ENCODE measurements at regions not wholly inside any gene's neighbourhood (a gene's known extent, or its start where the extent isn't known, plus 50 kb on each side); places are given as distances from the start of the nearest gene placed in this dataset.
"Not testable (repeated sequence)": the region's sequence is repeated elsewhere in the genome, so short reads cannot be mapped to it uniquely, and the experiment has no call there.

DNA sequence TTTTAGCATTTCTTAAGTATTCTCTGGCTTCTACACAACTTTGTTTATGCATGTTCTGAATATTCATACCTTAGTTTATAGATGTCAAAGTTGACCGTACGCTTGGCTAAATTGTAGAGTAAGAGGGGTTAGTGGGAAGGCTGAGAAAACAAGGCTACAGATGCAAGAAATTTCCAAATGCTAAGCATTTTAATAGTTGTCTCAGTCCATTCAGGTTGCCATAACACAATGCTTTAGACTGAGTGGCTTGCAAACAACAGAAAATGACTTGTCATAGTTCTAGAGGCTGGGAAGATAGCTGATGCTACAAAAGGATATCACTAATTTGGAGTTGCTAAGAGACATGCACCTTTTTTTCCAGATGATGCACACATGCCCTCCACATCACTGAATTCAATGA is 53.0 kb upstream of the C1QTNF3 start:
- H3K4me3 Mint-ChIP-seq; H3K4me1 Mint-ChIP-seq (ENCODE audit: low read depth); H3K9me3 Mint-ChIP-seq; H3K27me3 Mint-ChIP-seq; H3K27ac Mint-ChIP-seq; H3K36me3 Mint-ChIP-seq (ENCODE audit: low read depth): not testable (repeated sequence)

DNA sequence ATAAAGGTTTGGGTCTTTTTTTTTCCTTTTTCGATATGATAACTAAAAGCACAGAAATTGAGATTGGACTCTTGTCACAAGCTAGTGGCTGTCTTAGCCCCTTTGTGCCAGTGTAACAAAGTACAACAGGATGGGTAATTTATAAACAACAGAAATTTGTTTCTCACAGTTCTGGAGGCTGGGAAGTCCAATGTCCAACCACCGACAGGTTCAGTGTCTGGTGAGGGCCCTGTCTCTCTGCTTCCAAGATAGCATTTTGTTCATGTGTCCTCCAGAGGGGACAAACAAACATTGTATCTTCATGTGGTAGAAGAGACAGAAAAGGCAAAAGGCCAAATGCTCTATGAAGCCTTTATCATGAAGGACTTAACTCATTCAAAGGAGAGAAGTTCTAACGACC is 56.9 kb upstream of the C1QTNF3 start:
- not testable (repeated sequence) for H3K36me3 Mint-ChIP-seq (ENCODE audit: low read depth); H3K27ac Mint-ChIP-seq; H3K9me3 Mint-ChIP-seq; H3K27me3 Mint-ChIP-seq; H3K4me3 Mint-ChIP-seq; H3K4me1 Mint-ChIP-seq (ENCODE audit: low read depth)

DNA sequence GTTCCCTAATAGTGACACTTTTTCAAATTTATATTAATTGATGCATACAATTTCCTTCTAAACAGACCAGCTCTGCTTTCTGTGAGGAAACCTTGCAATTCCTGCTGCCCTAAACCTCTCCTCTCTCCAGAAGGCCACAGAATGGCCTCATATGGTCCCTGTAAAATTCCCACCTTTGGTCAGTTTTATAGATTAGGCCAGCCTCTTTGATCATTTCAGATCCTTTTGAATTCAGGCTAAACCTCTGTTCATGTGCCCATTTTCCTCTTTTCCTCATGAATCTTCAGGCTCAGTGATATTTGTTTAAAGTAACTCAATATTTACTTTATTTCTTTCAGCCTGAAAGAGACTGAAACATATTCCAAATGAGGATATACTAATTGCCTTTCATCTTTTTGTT is 58.6 kb upstream of the C1QTNF3 start:
- not testable (repeated sequence) for H3K9me3 Mint-ChIP-seq; H3K4me1 Mint-ChIP-seq (ENCODE audit: low read depth); H3K36me3 Mint-ChIP-seq (ENCODE audit: low read depth); H3K27ac Mint-ChIP-seq; H3K4me3 Mint-ChIP-seq; H3K27me3 Mint-ChIP-seq

DNA sequence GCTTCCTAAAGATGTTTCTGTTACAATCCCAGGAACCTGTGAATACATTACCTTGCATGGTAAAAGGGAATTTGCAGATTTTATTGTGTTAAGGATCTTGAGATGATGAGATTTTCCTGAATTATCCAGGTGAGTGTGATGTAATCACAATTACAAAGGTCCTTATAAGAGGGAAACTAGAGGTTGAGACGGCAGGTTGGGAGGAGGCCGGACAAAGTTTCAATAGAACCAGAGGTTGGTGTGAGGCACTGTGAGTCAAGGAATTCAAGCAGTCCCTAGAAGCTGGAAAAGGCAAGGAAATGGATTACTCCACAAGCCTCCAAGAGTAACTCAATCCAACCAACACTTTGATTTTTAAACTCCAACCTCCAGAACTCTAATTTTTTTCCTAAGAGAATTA is 65.9 kb upstream of the C1QTNF3 start:
- H3K4me1 Mint-ChIP-seq (ENCODE audit: low read depth); H3K4me3 Mint-ChIP-seq; H3K9me3 Mint-ChIP-seq; H3K27ac Mint-ChIP-seq; H3K27me3 Mint-ChIP-seq; H3K36me3 Mint-ChIP-seq (ENCODE audit: low read depth): not testable (repeated sequence)

DNA sequence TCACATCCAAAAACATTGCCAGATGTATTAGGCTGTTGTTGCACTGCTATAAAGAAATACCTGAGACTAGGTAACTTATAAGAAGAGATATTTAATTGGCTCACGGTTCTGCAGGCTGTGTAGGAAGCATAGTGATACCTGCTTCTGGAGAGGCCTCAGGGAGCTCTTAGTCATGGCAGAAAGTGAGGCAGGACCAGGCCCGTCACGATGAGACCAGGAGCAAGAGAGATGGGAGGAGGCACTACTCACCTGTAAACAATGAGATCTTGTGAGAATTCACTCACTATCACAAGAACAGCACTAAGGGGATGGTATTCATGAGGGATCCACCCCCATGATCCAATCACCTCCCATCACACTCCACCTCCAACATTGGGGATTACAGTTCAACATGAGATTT is 81.3 kb upstream of the C1QTNF3 start:
- H3K27ac Mint-ChIP-seq, H3K9me3 Mint-ChIP-seq: not testable (repeated sequence)

DNA sequence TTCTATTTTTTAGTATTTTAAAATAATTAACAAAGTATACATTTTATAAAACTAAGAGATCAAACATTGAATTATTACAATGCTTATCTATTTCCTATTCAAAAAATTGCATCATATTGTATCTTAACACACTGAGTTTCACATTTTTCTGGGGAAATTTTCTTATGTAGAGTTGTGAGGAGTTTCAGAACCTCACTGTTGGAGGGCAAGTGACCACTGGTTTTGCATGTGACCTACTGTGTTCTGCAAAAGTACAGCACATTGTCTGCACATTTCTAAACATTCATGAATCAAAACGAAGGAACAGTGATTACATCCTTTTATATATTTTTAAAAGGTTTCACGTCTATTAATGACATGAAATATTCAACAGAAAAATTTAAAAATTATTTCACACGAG is 82.3 kb upstream of the C1QTNF3 start:
- not testable (repeated sequence) for H3K27me3 Mint-ChIP-seq; H3K27ac Mint-ChIP-seq; H3K4me3 Mint-ChIP-seq; H3K4me1 Mint-ChIP-seq (ENCODE audit: low read depth); H3K9me3 Mint-ChIP-seq
- H3K36me3 Mint-ChIP-seq (ENCODE audit: low read depth): peaks cover 15% of the 10 kb centered on the region

More for the DNA sequence above, 81.3 kb upstream of the C1QTNF3 start:
- H3K27me3 Mint-ChIP-seq; H3K4me1 Mint-ChIP-seq (ENCODE audit: low read depth); H3K4me3 Mint-ChIP-seq: not testable (repeated sequence)
- H3K36me3 Mint-ChIP-seq (ENCODE audit: low read depth): peaks cover 15% of the 10 kb centered on the region

DNA sequence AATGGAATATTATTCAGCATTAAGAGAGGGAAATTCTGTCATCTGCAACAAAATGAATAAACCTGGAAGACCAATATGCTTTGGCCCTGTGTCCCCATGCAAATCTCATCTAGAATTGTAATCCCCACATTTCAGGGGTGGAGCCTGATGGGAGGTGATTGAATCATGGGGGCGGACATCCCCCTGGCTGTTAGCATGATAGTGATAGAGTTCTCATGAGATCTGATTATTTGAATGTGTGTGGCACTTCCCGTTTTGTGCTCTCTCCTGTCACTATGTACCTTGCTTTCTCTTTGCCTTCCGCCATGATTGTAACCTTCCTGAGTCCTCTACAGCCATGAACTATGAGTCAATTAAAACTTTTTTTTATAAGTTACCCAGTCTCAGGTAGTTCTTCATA is 83.7 kb upstream of the C1QTNF3 start:
- not testable (repeated sequence) for H3K36me3 Mint-ChIP-seq (ENCODE audit: low read depth); H3K27me3 Mint-ChIP-seq; H3K4me1 Mint-ChIP-seq (ENCODE audit: low read depth); H3K4me3 Mint-ChIP-seq; H3K27ac Mint-ChIP-seq; H3K9me3 Mint-ChIP-seq

DNA sequence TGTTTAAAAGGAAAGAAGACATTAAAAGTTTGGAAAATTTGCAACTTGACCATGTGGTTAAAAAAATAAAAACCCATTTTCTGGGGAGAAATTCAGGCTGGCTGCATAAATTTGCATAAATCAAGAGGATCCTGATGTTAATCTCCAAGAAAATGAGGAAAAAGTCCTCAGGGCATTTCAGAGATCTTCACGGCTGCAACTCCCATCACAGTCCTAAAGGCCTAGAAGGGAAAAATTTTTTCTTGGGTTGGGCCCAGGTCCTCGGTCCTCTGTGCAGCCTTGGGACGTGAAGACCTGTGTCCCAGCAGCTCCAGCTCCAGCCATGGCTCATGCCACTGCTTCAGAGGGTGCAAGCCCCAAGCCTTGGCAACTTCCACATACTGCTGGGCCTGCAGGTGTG is 84.8 kb upstream of the C1QTNF3 start:
- not testable (repeated sequence) for H3K27me3 Mint-ChIP-seq; H3K4me3 Mint-ChIP-seq; H3K27ac Mint-ChIP-seq; H3K4me1 Mint-ChIP-seq (ENCODE audit: low read depth); H3K36me3 Mint-ChIP-seq (ENCODE audit: low read depth); H3K9me3 Mint-ChIP-seq

DNA sequence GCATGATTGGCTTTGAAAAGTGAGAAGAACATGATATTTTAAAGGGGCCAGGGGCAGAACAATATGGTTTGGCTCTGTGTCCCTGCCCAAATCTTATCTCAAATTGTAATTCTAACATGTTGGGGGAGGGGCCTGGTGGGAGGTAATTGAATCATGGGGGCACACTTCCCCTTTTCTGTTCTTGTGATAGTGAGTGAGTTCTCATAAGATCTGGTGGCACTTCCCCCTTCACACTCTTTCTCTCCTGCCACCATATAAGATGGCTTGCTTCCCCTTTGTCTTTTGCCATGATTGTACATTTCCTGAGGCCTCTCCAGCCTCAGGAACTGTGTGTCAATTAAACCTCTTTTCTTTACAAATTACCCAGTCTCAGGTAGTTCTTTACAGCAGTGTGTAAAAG is 85.9 kb upstream of the C1QTNF3 start:
- not testable (repeated sequence) for H3K27me3 Mint-ChIP-seq; H3K4me1 Mint-ChIP-seq (ENCODE audit: low read depth); H3K36me3 Mint-ChIP-seq (ENCODE audit: low read depth); H3K9me3 Mint-ChIP-seq; H3K27ac Mint-ChIP-seq; H3K4me3 Mint-ChIP-seq

DNA sequence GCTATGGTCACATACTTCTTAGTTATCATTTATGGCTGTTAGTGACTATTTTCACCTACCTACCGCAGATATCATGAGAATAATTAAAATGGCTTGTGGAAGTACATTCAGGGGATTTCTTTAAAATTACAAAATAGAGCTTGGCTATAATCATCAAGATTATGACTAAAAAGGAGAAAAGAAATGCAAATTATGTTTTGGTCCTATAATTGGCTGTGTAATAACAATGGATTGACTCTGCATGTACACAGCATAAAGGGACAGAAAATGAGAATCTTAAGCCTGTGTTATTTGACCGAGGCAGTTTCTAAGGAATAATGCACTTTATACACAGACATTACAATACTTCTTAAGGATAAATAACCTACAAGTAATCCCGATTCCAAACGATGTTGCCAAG is 112.0 kb upstream of the C1QTNF3 start:
- H3K4me3 Mint-ChIP-seq; H3K9me3 Mint-ChIP-seq; H3K27ac Mint-ChIP-seq; H3K4me1 Mint-ChIP-seq (ENCODE audit: low read depth); H3K27me3 Mint-ChIP-seq: not testable (repeated sequence)
- peaks cover 11% of the 10 kb centered on the region for H3K36me3 Mint-ChIP-seq (ENCODE audit: low read depth)

DNA sequence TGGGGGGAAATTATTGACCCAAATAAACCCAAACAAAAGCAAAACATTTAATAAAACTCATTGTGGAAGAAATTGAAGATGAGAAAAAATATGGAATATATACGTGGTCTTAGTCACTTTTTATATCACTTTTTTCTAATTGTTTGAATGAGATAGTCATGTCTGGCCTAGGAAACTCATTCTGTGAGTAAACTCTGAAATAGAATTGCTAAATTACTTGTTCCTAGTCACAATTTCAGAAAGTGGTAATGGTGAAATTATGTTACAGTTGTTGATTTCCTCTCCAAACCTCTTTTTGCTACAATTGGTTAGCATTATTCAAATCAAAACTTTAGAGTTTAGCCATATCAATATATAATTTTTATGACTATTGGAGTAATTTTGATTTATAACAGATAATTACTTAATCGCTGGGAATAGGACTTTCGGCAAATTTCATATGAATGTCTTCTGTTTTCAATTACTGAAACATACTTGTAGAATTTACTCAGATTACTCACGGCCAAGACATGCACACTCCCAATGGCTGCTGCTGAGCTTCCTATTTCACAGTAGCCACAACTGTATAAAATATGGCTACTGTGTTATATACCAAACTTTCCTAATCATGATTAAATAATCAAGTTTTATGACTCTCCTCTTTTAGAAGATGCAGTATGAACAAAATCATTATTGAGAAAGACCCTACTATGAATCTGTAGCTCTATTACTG is 113.8 kb upstream of the C1QTNF3 start:
- not testable (repeated sequence) for H3K27ac Mint-ChIP-seq; H3K27me3 Mint-ChIP-seq; H3K4me1 Mint-ChIP-seq (ENCODE audit: low read depth); H3K4me3 Mint-ChIP-seq; H3K9me3 Mint-ChIP-seq
- peaks cover 11% of the 10 kb centered on the region for H3K36me3 Mint-ChIP-seq (ENCODE audit: low read depth)

DNA sequence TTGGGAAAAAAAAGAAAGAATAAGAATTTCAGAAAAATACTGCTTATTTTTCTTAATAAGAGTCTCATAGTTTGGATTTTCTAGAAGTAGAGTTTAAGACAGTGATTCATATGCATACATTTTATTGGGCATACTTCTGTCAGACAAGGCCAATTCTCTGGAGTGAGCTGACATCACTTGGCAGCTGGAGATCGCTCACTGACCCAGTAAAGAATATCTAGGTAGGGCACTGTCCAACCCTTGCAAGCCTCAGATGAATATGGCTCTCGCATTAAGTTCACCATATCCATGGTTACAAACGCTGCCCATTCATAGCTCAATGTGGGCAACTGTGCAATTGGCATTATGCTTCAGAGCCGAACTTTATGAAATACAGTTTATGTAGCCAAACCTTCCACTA is 117.9 kb upstream of the C1QTNF3 start:
- H3K27me3 Mint-ChIP-seq; H3K9me3 Mint-ChIP-seq; H3K27ac Mint-ChIP-seq; H3K36me3 Mint-ChIP-seq (ENCODE audit: low read depth); H3K4me3 Mint-ChIP-seq; H3K4me1 Mint-ChIP-seq (ENCODE audit: low read depth): not testable (repeated sequence)

DNA sequence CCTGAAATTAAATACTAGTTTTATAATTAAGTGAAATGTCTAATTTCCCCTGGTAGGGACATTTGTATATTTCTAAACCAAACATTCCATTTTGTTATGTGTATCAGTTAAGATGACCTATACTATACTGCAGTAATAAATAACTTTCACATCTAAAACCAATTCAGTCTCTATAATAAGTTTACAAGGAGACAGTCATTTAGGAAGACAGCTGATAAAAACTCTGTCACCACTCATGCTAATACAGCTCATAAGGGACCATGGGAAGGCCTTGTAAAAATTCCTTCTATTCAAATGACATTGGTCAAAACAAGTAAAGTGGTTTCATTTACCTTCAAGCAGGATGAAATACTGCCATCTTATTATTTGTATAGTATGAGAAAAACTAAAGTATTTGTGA is 128.4 kb upstream of the C1QTNF3 start:
- H3K9me3 Mint-ChIP-seq; H3K4me1 Mint-ChIP-seq (ENCODE audit: low read depth); H3K27me3 Mint-ChIP-seq; H3K27ac Mint-ChIP-seq; H3K4me3 Mint-ChIP-seq: not testable (repeated sequence)
- peaks cover 27% of the 10 kb centered on the region for H3K36me3 Mint-ChIP-seq (ENCODE audit: low read depth)

DNA sequence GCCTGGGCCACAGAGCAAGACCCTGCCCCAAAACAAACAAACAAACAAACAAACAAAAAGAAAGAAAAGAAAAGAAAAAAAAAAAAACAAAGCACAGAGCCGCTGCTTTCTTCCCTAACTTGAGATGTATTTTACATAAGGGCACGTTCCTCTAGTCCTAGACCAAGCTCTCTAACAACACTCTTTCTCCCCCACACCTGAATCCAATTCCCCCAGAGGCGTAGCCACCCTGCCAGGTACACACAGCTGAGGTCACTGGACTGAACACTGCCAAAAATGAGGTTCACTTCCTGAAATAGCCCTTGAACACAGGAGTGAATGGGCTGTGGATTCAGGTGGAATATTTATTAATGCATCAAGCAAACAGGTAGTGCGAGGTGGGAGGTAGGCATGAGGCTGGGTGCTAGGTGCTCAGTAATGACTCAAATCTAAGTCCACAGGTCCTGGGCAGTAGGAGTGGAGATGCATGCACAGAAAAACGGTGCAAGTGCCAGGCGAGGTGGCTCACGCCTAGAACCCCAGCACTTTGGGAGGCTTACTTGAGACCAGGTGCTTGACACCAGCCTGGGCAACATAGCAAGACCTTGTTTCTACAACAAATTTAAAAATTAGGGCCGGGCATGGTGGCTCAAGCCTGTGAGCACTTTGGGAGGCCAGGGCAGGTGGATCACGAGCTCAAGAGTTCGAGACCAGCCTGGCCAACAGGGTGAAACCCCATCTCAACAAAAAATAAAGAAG is 136.6 kb upstream of the C1QTNF3 start:
- H3K27me3 Mint-ChIP-seq; H3K4me3 Mint-ChIP-seq; H3K9me3 Mint-ChIP-seq; H3K27ac Mint-ChIP-seq; H3K4me1 Mint-ChIP-seq (ENCODE audit: low read depth): not testable (repeated sequence)
- peaks cover 37% of the 10 kb centered on the region for H3K36me3 Mint-ChIP-seq (ENCODE audit: low read depth)

DNA sequence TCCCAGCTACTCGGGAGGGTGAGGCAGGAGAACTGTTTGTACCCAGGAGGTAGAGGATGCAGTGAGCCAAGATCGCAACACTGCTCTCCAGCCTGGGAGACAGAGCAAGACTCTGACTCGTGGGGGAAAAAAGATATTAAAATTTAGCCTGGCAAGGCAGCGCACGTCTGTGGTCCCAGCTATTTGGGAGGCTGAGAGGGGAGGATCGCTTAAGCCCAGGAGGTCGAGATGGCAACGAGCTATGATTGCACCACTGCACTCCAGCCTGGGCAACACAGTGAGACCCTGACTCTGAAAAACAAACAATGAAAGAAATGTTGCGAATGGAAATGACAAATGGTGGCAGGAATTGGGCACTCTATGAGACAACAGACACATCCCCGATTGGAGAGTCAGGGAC is 137.2 kb upstream of the C1QTNF3 start:
- peaks cover 37% of the 10 kb centered on the region for H3K36me3 Mint-ChIP-seq (ENCODE audit: low read depth)
- H3K4me1 Mint-ChIP-seq (ENCODE audit: low read depth); H3K9me3 Mint-ChIP-seq; H3K27ac Mint-ChIP-seq; H3K4me3 Mint-ChIP-seq; H3K27me3 Mint-ChIP-seq: not testable (repeated sequence)

DNA sequence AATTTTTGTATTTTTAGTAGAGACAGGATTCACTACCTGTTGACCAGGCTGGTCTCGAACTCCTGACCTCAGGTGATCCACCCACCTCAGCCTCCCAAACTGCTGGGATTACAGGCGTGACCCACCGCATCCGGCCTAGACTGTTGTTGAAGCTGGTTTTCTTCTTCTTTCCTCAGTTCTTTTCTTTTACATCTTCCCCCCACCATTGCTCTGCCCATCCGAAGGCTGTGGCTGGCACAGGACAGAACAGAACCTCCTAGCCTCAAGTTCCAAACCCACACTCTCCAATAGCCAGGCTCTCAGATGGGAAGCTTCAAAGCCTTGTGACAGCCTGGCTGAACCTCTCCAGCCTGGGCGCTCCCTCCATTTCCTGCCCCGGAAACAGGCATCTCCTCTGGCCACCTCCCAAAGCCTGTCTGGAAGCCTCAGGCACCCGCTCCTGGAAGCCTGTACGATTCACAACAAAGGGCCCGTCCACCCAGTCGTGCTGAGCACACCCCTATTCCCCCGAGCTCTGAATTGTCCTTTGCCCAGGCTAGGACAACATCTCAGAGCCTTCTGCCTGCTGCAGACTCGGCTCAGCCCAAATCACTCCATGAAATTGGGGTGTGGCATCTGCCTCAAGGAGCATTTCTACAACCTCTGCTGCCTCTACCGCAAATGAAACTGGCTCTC is 138.1 kb upstream of the C1QTNF3 start:
- not testable (repeated sequence) for H3K27me3 Mint-ChIP-seq; H3K27ac Mint-ChIP-seq; H3K4me3 Mint-ChIP-seq; H3K9me3 Mint-ChIP-seq; H3K4me1 Mint-ChIP-seq (ENCODE audit: low read depth)
- peaks cover 29% of the 10 kb centered on the region for H3K36me3 Mint-ChIP-seq (ENCODE audit: low read depth)
